HL-60 (cell line): ENCODE measurements at regions not wholly inside any gene's neighbourhood (a gene's known extent, or its start where the extent isn't known, plus 50 kb on each side); places are given as distances from the start of the nearest gene placed in this dataset.

ENCODE experiments used
- CTCF ChIP-seq: IDR thresholded peaks from one replicate; pipeline ENCODE4 v1.5.1; 2011; ENCODE audit warnings: low read length, control low read depth, inconsistent platforms; ENCODE audit not compliant: insufficient read depth
- POLR2AphosphoS5 ChIP-seq: IDR thresholded peaks from 2 replicates; pipeline ENCODE4 v1.6.1; 2012; ENCODE audit warnings: low read depth

- TF ChIP-seq CTCF (no peak), POLR2AphosphoS5 (no peak)
These were observed 1066.5 kb upstream of the MANEA start for GRCh38 chr6:94510877-94511276.
